ENCODE measurements at regions not wholly inside any gene's neighbourhood (a gene's known extent, or its start where the extent isn't known, plus 50 kb on each side); places are given as distances from the start of the nearest gene placed in this dataset.
A peak's percentile ranks its signal among the peaks of the same experiment; 100 is the strongest.
"Not testable (repeated sequence)": the region's sequence is repeated elsewhere in the genome, so short reads cannot be mapped to it uniquely, and the experiment has no call there.

DNA sequence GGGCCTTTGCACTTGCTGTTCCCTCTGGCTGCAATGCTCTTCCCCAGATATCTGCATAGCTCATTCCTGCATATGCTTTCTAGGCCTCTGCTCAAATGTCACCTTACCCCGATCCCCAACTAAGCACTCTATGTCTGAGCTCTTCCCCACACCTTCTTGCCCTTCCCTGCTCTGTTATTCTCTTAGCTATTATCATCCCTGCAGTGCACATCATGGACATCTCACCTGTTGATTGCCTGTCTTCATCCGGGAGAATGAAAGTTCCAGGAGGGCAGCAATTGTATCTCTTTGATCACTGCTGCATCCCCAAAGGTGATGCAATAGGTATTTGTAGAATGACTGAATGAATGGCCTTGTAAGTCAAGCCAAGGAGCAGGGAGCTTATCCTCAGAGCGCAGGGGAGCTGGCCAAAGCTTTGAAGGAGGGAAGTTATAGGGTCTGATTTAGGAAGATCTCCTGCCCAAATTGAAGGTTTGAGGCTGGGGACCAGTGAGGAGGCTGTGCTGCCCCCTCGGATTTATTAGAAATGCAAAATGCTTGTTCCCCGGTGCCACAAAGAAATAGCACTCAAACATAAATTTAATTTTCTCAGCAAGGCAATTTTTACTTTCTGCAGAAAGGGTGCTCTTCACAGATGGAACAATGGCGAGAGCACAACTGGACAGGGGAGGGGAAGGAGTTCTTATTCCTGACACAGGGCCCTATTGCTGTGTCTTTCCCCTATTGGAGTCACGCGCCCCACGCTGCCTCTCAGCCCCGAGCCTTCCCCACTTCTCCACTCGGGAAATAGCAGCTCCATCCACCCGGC lies 631.1 kb downstream of the MATN1 start:
- intact Hi-C loops (cut with DNase I), result loop anchor here (10.0 kb wide), 1 partner anchor 847 kb away; no protein-coding TSS in a partner anchor

DNA sequence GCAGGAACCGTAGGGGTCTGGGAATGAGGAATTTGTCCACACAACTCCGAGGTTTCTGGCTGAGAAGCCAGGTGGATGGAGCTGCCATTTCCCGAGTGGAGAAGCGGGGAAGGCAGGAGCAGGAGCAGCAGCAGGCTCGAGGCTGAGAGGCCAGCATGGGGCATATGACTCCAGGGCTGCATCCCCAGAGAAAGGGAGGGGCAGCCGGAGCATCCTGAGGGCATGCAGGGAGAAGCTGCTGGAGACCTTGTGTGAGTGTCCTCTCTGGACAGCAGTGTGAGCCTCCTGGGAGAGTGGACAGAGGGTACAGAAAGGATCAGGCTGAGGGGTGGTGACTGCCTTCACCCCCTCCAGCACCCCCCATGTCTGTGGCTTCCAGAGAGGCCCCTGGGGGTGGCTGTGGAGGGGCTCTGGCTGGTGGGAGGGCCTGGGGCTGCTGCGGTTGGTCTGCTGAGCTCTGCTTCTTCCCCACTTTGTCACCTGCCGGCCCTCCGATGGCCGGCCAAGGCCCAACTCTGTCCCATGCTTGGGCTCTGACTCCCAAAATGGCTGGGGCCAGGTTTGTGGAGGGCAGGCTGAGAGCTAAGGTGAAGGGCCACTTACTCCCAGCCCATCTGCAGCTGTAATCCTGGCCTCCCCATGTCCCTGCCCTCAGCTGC lies 633.1 kb downstream of the MATN1 start:
- intact Hi-C loops (cut with DNase I), result loop anchor here (10.0 kb wide), 1 partner anchor 845 kb away; no protein-coding TSS in a partner anchor
- no peak for DNase-seq

More for the DNA sequence above, 631.1 kb downstream of the MATN1 start:
- DNase-seq, result no peak

DNA sequence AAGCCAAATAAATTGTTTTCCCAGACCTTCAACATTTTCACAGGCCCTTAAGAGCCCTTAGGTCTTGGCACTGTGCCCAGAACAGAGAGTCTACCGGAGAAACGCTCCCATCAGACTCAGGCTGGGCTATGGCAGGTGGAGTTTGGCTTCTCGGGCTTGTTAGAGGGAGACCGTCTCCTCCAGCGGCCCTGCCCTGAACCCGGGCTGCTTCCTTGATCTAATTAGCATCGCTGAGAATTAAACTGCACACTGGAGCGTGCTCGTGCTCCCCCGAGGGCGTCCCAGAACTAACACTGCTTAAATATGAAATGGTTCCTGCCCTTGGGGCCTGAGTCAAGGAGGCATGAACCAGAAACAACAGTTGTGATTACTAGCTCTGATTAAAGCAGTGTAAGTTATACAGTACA lies 634.4 kb downstream of the MATN1 start:
- intact Hi-C loops (cut with DNase I), result no loop called here
- peak in 3 of 42 donors; percentile 15 to 38 (median 23) for DNase-seq

DNA sequence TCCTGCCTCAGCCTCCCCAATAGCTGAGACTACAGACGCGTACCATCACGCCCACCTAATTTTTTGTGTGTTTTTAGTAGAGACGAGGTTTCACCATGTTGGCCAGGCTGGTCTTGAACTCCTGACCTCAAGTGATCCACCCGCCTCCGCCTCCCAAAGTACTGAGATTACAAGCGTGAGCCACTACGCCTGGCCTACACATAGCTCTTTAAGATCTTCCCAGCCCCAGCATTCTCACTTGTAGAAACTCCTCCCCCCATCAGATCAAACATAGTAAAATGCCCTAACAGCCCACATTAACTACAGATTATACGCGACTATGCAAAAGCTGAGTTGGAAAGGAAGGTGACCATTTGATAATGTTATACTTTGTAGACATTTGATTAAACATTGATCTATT lies 634.8 kb downstream of the MATN1 start:
- no peak for DNase-seq
- intact Hi-C loops (cut with DNase I), result no loop called here

DNA sequence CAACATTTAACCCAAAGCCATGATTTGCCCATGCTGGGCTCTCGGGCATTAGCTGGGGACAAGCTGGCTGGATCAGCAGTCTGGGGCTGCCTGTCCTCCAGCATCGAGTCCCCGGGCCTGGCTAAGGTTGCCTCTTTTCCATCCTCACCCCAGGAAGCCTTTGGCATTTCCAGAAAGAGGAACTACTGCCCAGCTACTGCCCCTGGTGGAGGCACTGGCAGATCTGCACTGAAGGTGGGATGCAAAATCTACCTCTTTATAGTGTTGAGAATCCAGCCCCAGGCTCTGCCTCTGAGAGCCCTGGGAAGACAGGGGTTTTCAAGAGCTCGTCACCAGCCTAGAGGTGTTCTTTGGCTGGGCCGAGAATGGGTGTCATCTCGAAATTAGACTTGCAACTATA lies 635.9 kb downstream of the MATN1 start:
- peak in 1 of 42 donors; percentile 14 for DNase-seq
- intact Hi-C loops (cut with DNase I), result no loop called here

DNA sequence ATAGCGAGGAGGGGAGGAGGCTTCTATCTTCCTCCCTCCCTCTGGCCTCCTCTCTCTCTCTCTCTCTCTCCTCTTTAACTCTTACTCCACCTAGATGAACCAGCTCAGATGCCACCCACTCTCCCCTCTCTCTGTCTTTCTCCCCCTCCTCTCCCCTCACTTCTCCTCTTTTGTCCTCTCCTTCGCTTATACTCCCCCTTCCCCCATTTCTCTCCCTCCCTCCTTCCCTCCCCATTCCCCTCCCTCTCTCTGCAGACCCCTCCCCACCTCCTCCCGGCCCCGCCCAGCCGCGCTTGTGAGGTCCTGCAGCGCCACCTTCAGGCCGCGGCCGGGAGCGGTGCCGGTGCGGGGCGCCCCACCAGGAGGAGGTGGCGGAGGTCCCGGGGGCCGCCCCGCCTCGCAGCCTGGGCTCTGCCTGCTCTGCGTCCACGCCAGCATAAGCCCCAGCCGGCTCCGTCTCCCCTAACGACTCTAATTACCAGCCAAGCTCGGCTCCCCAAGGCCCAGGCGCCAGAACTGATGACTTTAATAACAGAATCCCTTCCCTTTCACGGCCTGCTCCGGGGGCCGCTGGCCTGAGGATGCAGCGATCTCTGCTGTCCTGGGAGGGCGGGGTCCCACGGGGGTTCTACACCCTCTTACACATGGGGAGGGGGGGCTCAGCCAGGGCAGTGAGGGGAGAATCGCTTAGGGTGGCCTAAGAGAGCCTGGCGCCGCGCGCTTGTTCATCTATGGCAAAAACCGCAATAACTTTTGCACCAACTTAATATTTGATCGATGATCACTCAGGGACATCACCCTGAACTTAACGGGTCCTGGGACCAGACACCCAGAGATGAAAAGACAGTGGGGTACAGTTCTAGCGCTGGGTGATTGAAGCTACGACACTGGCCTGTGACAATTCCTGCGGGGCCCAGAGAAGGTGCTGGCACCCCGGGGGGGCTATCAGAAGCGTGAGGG lies 637.3 kb downstream of the MATN1 start:
- intact Hi-C loops (cut with DNase I), result no loop called here
- peak in 40 of 42 donors; percentile 3 to 77 (median 48) for DNase-seq

DNA sequence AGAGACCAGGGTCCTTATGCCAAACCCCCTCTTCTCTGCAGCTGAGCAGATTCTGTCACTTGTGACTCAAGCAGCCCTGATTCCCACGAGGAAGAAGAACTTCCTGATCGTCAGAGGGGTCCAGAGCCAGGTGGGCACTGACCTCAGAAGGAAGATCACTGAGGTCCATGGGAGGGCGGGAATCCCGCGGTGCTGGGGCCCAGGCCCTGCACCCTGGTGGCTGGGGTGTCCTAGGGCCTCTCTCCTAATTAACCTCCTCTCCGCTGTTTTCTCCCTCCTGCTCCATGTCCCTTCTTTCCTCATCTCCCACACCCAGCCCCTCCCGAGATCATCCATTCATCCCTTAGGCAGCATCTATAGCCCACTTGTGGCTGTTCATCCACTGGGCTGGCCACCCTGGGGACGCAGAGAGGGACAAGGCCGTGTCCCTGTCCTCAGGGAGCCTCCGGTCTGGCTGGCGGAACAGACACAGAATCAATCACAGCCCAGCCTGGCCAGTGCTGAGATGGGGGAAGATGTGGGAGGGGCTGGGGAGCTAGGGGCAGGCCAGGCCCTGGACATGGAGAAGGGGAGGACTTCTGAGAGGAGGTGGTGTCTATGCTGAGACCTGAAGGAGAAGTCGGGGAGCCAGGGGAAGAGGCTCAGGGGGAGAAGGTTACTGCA lies 638.3 kb downstream of the MATN1 start:
- intact Hi-C loops (cut with DNase I), result no loop called here
- no peak for DNase-seq

DNA sequence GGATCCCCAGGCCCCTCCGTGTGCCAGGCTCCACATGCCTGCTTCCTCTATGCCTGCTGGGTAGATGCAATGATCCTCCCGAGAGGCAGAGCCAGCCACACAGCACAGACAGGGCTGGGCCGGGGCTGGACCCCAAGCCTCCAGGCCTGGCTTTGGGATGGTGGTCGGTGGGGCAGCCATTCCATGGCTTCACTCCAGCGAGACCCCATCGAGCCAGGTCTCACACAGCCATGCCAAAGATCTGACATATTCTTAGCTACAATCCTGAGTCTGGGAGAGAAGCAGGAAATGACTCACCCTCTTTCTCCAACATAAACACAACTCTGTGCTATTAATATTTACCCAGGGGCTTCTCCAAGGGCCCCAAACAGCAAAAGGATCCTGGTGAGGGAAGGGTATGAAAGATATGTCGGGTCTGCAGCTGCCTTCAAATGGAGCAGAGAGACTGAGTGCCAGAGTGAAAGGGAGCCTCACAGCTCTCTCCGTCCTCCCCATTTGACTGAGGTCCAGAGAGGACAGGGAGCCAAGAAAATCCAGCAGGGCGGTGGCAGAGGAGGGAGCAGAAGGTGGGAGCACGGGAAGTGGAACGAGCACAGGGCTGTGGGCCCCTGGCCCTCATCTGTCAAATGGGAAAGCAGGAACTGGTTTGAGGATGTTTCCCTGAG lies 639.5 kb downstream of the MATN1 start:
- intact Hi-C loops (cut with DNase I), result no loop called here
- DNase-seq, result no peak

DNA sequence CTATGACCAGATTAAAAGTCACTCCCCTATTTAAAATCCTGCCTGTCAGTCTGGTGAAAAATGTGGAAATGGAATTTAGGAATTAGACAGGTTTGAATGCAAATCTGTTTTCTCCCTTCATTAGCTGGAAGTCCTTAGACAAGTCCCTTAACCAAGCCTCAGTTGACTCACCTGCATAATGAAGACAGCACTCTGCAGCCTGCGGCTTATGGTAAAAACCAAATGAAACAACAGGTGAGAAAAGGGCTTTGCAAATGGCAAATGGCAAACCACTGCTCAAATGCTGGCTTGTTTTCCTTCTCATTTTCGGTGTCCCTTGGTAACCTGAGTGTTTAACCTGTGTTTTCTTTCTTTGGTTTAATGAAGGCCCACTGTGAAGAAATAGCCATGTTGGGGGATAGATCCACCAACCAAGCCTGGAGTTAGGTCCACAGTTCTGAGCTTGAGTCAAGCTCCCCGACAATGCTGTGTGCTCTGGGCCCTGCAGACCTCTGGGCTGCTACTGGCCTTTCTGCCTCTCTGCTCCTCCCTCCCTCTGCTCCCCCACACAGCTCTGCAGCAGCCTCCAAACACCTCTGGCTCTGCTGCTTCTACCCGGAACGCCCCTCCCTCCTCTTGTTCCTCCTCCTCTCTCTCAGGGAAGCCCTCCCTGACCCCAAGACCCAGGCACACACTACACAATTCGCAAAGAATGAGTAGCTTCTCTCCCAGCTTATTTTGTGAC lies 641.8 kb downstream of the MATN1 start:
- DNase-seq, result no peak
- intact Hi-C loops (cut with DNase I), result no loop called here

DNA sequence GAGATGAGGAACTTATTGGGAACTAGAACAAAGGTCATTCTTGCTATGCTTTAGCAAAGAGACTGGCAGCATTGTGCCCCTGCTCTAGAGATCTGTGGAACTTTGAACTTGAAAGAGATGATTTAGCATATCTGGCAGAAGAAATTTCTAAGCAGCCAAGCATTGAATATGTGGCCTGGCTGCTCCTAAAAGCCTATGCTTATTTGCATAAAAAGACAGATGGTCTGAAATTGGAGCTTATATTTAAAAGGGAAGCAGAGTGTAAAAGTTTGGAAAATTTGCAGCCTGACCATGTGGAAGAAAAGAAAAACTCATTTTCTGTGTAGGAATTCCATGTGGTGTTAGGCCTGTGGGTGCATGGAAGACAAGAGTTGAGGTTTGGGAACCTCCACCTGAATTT lies 647.5 kb downstream of the MATN1 start:
- DNase-seq; intact Hi-C loops (cut with DNase I): not testable (repeated sequence)

DNA sequence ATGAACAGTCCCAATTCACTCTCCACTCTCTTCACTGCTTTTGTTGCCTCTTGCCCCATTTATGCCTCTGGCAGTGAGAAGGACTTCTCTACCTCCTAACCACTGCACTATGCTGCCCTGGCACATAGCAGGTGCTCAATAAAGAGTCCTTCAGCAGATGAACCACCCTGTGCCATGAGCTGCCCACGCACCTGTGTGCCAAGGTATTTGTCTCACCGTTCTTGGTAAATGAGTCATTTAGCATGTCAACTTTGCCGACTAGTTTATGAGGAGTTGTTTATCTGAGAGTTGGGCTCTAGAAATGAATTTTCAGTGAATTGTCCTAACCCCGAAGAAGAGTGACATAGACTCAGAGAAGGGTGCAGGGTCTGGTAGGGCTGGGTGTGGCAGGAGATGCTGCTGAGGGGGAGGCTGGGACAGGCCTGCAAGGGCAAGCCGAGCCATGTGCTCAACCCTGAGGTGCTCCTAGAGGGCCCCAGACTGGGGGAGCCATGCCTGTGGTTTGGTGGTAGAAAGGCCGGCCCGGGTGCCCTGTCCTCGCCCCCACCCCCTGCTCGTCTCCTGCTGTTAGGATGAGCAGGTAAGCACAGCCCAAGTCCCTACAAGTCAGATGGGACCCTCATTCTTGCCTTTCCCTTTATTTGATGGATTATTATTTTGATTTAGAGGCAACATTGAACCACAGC lies 654.5 kb downstream of the MATN1 start:
- DNase-seq, result no peak
- intact Hi-C loops (cut with DNase I), result no loop called here

DNA sequence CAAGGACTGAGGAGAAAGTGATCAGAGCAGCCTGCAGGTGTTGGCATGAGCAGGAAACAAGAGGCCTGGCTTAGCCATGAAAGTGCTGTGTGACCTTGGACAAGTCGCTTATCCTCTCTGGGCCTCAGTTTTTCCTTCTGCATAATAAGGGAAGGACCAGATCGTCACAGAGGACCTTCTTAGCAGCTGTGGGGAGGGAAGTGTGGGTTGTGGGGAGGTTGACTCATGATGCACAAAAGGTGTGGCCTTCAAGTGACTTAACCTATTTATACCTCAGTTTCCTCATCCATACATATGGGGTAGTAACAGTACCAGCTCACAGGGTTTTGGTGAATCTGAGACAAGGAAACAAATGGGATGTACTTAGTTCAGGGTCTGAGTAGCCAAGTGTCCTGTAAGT lies 658.8 kb downstream of the MATN1 start:
- no peak for DNase-seq
- intact Hi-C loops (cut with DNase I), result no loop called here

DNA sequence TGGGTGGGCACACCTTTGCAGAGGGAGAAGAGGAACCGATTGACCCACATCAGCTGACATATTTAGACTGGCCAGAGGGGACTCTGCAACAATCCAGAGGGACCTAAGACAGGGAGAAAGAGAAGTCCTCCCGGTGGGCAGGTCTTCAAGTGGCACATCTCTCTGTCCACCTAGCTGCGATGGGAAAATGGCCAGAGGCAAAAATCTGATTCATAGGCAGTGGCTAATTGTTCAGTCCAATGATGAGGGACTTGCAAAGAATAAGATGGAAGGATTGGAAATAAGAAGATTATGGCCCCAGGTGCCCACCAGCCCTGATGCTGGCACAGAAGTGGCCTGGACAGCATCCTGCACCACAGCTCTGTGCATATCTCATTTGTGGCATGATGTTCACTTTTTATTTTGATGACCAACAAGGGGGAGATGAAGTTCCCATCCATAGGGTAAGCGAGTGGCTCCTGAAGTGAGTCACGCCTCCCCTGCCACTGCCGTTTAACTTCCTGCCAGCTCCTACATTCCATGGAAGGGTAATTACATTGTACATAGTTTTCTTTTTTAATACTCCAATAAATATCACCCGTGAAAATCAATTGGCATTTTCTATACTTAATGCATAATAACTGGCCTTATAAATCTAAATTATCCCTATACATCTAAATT lies 659.6 kb downstream of the MATN1 start:
- intact Hi-C loops (cut with DNase I), result no loop called here
- no peak for DNase-seq

DNA sequence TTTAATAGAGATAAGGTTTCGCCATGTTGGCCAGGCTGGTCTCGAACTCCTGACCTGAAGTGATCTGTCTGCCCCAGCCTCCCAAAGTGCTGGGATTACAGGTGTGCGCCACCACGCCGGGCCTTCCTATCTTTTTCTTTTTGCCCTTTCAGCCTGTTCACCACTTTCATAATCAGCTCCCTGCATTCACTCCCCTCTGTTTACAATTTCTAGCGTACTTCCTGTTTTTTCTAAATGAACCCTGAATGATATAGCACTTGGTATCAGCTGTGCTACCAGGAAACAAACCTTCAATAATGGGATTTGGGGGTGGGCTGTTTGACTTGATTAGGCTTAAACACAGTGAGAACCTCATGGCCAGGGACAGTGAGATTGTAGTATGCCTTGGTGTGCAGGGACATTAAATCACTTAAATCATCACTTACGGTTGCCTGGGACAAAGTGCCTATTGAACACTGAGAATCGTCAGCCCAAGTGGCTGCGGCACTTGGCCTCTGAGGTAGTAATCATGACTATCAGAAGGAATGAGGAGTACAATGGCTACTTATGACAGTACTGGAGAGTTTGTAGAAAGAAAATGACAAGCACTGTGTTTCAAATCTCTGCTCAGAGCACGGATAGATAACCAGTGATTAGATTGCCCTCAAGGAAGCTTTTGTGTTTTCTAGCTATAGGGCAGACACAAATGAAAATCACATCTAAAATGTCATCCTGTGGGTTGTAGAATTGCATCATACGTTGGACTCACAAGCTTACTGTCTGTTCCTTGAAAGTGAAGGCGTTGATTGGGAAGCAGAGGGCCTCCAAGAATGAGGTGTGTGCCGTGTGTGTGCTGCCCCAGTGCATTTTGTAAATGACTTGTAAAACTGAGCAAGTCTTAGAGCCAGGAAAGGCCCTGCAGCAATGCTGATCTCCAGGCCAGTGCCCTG lies 661.8 kb downstream of the MATN1 start:
- intact Hi-C loops (cut with DNase I), result no loop called here
- no peak for DNase-seq

DNA sequence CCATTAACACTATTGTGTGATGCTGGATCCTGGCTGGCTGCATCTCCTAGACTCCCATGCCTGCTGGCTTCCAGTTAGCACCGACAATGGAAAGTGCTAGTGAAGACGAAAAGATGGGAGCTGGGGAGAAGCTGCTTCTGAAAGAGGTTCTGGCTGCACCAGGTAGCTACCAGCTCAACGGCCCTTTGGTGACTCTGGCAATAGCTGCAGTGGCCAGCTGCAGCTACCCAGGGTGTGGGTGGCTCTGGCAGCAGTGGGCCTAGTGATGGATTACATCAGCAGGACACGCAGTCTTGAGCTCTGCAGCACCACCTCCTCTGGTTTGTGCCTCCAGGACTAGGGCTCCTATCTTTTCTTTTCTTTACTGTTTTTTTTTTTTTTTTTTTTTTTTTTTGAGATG lies 662.6 kb downstream of the MATN1 start:
- intact Hi-C loops (cut with DNase I), result no loop called here
- no peak for DNase-seq

DNA sequence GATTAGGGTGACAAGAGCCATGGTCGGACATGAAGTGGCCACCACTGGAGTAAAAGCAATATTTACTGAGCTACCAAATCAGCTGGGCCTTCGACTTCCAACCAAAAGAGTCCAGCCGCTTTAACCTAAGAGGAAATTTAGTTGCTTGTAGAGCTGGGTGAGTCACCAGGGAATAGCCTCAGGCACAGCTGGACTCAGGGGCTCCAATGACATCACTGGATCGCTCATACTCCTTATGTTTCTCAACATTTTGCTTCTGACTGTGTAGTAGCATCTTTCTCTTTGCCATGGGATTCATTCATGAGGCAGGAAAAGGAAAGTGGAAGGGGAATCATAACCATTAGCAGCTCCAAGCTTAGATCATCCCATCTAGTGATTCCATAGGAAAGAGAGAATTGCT lies 664.4 kb downstream of the MATN1 start:
- no peak for DNase-seq
- intact Hi-C loops (cut with DNase I), result no loop called here

Data from head of caudate nucleus (tissue), 42 donors.